Astrocyte of the spinal cord (primary cell): ENCODE measurements at regions not wholly inside any gene's neighbourhood (a gene's known extent, or its start where the extent isn't known, plus 50 kb on each side); places are given as distances from the start of the nearest gene placed in this dataset.

ENCODE experiments used
- DNase-seq: peaks from one replicate; pipeline ENCODE4 v3.0.0; 2011; ENCODE audit warnings: low read depth, low spot score
- H3K4me3 ChIP-seq: 2 replicates; pipeline ENCODE4 v1.5.1; 2011; ENCODE audit warnings: low read depth, mild to moderate bottlenecking, low read length, moderate library complexity
- in situ Hi-C: cut with HindIII; loops from 2 replicates; pipeline ENCODE4 v1.10.0; 2017; ENCODE audit warnings: low sequenced_read_pairs
- TF ChIP-seq, protein P1 (sequence below): IDR thresholded peaks from 2 replicates; pipeline ENCODE4 v1.5.1; 2012; ENCODE audit warnings: low read depth, mild to moderate bottlenecking, low read length, inconsistent platforms

DNA sequence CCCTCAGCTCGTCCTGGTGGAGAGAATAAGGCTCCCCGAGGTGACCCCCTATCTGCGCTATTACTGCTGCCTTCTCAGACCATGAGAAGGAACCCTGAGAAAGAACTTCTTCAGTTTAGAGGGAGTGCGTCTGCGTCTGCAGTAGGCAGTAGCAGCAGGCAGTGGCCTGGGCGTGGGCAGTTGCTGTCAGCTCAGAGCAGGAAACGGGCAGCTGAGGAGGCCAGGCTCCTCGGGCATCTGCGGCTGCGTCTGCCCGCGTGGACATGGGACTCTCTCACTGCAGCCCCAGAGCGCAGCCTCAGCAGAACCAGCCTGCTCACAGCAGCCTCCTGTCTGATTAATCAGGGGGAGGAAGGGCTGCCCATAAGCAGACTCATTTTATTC lies 49.8 kb upstream of the FCN1 start:
- in situ Hi-C loops: no loop called here
- no peak for DNase-seq
- TF ChIP-seq, protein P1, sequence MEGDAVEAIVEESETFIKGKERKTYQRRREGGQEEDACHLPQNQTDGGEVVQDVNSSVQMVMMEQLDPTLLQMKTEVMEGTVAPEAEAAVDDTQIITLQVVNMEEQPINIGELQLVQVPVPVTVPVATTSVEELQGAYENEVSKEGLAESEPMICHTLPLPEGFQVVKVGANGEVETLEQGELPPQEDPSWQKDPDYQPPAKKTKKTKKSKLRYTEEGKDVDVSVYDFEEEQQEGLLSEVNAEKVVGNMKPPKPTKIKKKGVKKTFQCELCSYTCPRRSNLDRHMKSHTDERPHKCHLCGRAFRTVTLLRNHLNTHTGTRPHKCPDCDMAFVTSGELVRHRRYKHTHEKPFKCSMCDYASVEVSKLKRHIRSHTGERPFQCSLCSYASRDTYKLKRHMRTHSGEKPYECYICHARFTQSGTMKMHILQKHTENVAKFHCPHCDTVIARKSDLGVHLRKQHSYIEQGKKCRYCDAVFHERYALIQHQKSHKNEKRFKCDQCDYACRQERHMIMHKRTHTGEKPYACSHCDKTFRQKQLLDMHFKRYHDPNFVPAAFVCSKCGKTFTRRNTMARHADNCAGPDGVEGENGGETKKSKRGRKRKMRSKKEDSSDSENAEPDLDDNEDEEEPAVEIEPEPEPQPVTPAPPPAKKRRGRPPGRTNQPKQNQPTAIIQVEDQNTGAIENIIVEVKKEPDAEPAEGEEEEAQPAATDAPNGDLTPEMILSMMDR: no peak
- H3K4me3 ChIP-seq: no peak overlapping the region

GRCh38 chr9:134968011-134968822 lies 50.5 kb upstream of the FCN1 start:
- TF ChIP-seq, protein P1: no peak
- H3K4me3 ChIP-seq: no peak overlapping the region
- in situ Hi-C loops: no loop called here
- DNase-seq: peak; percentile 0

GRCh38 chr9:134968823-134969090 lies 51.0 kb upstream of the FCN1 start:
- no peak for DNase-seq
- TF ChIP-seq, protein P1: no peak

GRCh38 chr9:134969156-134970045 lies 51.7 kb upstream of the FCN1 start:
- no peak overlapping the region for H3K4me3 ChIP-seq
- in situ Hi-C loops: no loop called here
- DNase-seq: no peak
- TF ChIP-seq, protein P1: no peak

More at GRCh38 chr9:134968823-134969090, 51.0 kb upstream of the FCN1 start:
- in situ Hi-C loops: no loop called here
- H3K4me3 ChIP-seq: no peak overlapping the region

GRCh38 chr9:134970198-134970597 lies 52.5 kb upstream of the FCN1 start:
- TF ChIP-seq, protein P1: no peak
- no peak overlapping the region for H3K4me3 ChIP-seq
- no peak for DNase-seq
- in situ Hi-C loops: no loop called here

- no peak for DNase-seq
- no peak overlapping the region for H3K4me3 ChIP-seq
- TF ChIP-seq, protein P1: no peak
- in situ Hi-C loops: no loop called here
Observed at GRCh38 chr9:134970719-134971118, 53.0 kb upstream of the FCN1 start.
